CD4-positive, alpha-beta memory T cell (primary cell): ENCODE measurements at regions not wholly inside any gene's neighbourhood (a gene's known extent, or its start where the extent isn't known, plus 50 kb on each side); places are given as distances from the start of the nearest gene placed in this dataset.

ENCODE experiments used
- CTCF ChIA-PET: fragments of 350-600 bp; sonication (Branson Sonifier 250); formaldehyde crosslinking; loops from one replicate; lab custom pipeline; 2021; ENCODE audit warnings: inconsistent platforms; ENCODE audit not compliant: partially characterized antibody; lab: Charles Lee
- POLR2A ChIA-PET: fragments of 350-600 bp; sonication (Branson Sonifier 250); formaldehyde crosslinking; loops from one replicate; lab custom pipeline; 2021; ENCODE audit not compliant: partially characterized antibody; lab: Charles Lee
- DNase-seq, 5 donors: peaks; one replicate each; pipeline versions ENCODE4 v3.0.0 to v3.0.0-alpha.2; 2020 to 2022; ENCODE audit warnings: mixed read lengths in 1 of 5
- H3K27ac ChIP-seq: one replicate; pipeline ENCODE4 v1.7.0; 2013; ENCODE audit warnings: low read depth, low read length
- H3K27me3 ChIP-seq: 2 replicates; pipeline ENCODE4 v1.7.0; 2013; ENCODE audit warnings: mild to moderate bottlenecking, low read length, moderate library complexity; ENCODE audit not compliant: insufficient read depth
- H3K36me3 ChIP-seq: 2 replicates; pipeline ENCODE4 v1.7.0; 2013; ENCODE audit warnings: mild to moderate bottlenecking, low read length, moderate library complexity; ENCODE audit not compliant: insufficient read depth
- H3K4me1 ChIP-seq: 2 replicates; pipeline ENCODE4 v1.7.0; 2013; ENCODE audit warnings: mild to moderate bottlenecking, low read length, moderate library complexity; ENCODE audit not compliant: insufficient read depth
- H3K4me3 ChIP-seq, 2 donors: one replicate each; pipeline ENCODE4 v1.7.0; 2013; ENCODE audit warnings: low read length in 2 of 2, mild to moderate bottlenecking in 1 of 2
- H3K9me3 ChIP-seq, 2 donors: one replicate each; pipeline ENCODE4 v1.7.0; 2013; ENCODE audit warnings: low read length in 2 of 2, control low read depth in 1 of 2; ENCODE audit not compliant: control insufficient read depth in 1 of 2
- H3K27ac Mint-ChIP-seq, 7 donors: one replicate each; pipeline ENCODE4 v1.8.0; 2020 to 2021; ENCODE audit warnings: mixed read lengths in 7 of 7, mild to moderate bottlenecking in 6 of 7, inconsistent platforms in 3 of 7, moderate library complexity in 3 of 7
- H3K27me3 Mint-ChIP-seq, 2 donors: one replicate each; pipeline ENCODE4 v1.8.0; 2020 to 2021; ENCODE audit warnings: mixed read lengths in 2 of 2
- H3K36me3 Mint-ChIP-seq, 2 donors: one replicate each; pipeline ENCODE4 v1.8.0; 2020 to 2021; ENCODE audit warnings: mixed read lengths in 2 of 2, inconsistent platforms in 1 of 2, mild to moderate bottlenecking in 1 of 2
- H3K4me1 Mint-ChIP-seq, 4 donors: one replicate each; pipeline ENCODE4 v1.8.0; 2020 to 2021; ENCODE audit warnings: mixed read lengths in 4 of 4, mild to moderate bottlenecking in 1 of 4
- H3K4me3 Mint-ChIP-seq, 8 donors: one replicate each; pipeline ENCODE4 v1.8.0; 2020 to 2021; ENCODE audit warnings: mixed read lengths in 8 of 8, mild to moderate bottlenecking in 7 of 8, moderate library complexity in 6 of 8, inconsistent platforms in 3 of 8
- H3K9me3 Mint-ChIP-seq, 8 donors: one replicate each; pipeline ENCODE4 v1.8.0; 2020 to 2021; ENCODE audit warnings: mixed read lengths in 8 of 8, mild to moderate bottlenecking in 5 of 8, inconsistent platforms in 3 of 8, moderate library complexity in 1 of 8
- intact Hi-C: fragments of 100-400 bp; cut with micrococcal nuclease; formaldehyde crosslinking; loops from one replicate; pipeline ENCODE4 v1.15.1; 2023

GRCh38 chr6:109920911-109921310 lies 57.2 kb upstream of the GPR6 start:
- Histone ChIP-seq H3K36me3 (no peaks in the 10 kb centered on the region), H3K27me3 (no peaks in the 10 kb centered on the region), H3K27ac (no peak overlapping the region), H3K4me3 (no peak overlapping the region), H3K9me3 (no peaks in the 10 kb centered on the region), H3K4me1 (no peaks in the 10 kb centered on the region)
- intact Hi-C loops, result no loop called here
- no peak overlapping the region for H3K27ac Mint-ChIP-seq
- H3K36me3 Mint-ChIP-seq, result no peaks in the 10 kb centered on the region
- no peak for DNase-seq
- ChIA-PET CTCF (no interaction called here), POLR2A (no interaction called here)
- no peaks in the 10 kb centered on the region for H3K9me3 Mint-ChIP-seq
- no peaks in the 10 kb centered on the region for H3K4me1 Mint-ChIP-seq
- H3K27me3 Mint-ChIP-seq, result peaks cover 13% of the 10 kb centered on the region in 2 donors
- peak overlapping the region in 1 of 8 donors; percentile 56 for H3K4me3 Mint-ChIP-seq

GRCh38 chr6:109922851-109923250 lies 55.3 kb upstream of the GPR6 start:
- ChIA-PET CTCF (no interaction called here), POLR2A (no interaction called here)
- DNase-seq, result no peak
- Histone ChIP-seq H3K4me3 (no peak overlapping the region), H3K36me3 (no peaks in the 10 kb centered on the region), H3K9me3 (no peaks in the 10 kb centered on the region), H3K27ac (no peak overlapping the region), H3K27me3 (no peaks in the 10 kb centered on the region), H3K4me1 (no peaks in the 10 kb centered on the region)
- no peak overlapping the region for H3K27ac Mint-ChIP-seq
- no peaks in the 10 kb centered on the region for H3K4me1 Mint-ChIP-seq
- intact Hi-C loops, result no loop called here
- no peak overlapping the region for H3K4me3 Mint-ChIP-seq
- H3K9me3 Mint-ChIP-seq, result no peaks in the 10 kb centered on the region
- peaks cover 13 to 17% of the 10 kb centered on the region in 2 donors for H3K27me3 Mint-ChIP-seq
- H3K36me3 Mint-ChIP-seq, result no peaks in the 10 kb centered on the region

GRCh38 chr6:109925075-109925474 lies 53.0 kb upstream of the GPR6 start:
- no peaks in the 10 kb centered on the region for H3K36me3 Mint-ChIP-seq
- H3K27ac ChIP-seq, result no peak overlapping the region
- no peak overlapping the region for H3K4me3 Mint-ChIP-seq
- no peak for DNase-seq
- no peak overlapping the region for H3K4me3 ChIP-seq
- no peaks in the 10 kb centered on the region for H3K4me1 ChIP-seq
- ChIA-PET CTCF (no interaction called here), POLR2A (no interaction called here)
- no peak overlapping the region for H3K27ac Mint-ChIP-seq
- H3K4me1 Mint-ChIP-seq, result no peaks in the 10 kb centered on the region
- no peaks in the 10 kb centered on the region for H3K36me3 ChIP-seq
- peaks cover 10 to 15% of the 10 kb centered on the region in 2 donors for H3K27me3 Mint-ChIP-seq
- H3K9me3 ChIP-seq, result no peaks in the 10 kb centered on the region
- H3K27me3 ChIP-seq, result no peaks in the 10 kb centered on the region
- intact Hi-C loops, result no loop called here
- H3K9me3 Mint-ChIP-seq, result peaks cover 0 to 1% (median 0%) of the 10 kb centered on the region in 8 donors

GRCh38 chr6:109927052-109927451 lies 51.1 kb upstream of the GPR6 start:
- POLR2A ChIA-PET, result no interaction called here
- Histone ChIP-seq H3K4me3 (no peak overlapping the region), H3K27me3 (no peaks in the 10 kb centered on the region), H3K4me1 (no peaks in the 10 kb centered on the region), H3K36me3 (no peaks in the 10 kb centered on the region), H3K27ac (no peak overlapping the region), H3K9me3 (no peaks in the 10 kb centered on the region)
- H3K27me3 Mint-ChIP-seq, result peaks cover under 1 to 15% of the 10 kb centered on the region in 2 donors
- H3K36me3 Mint-ChIP-seq, result no peaks in the 10 kb centered on the region
- peaks cover 0 to 1% (median 0%) of the 10 kb centered on the region in 8 donors for H3K9me3 Mint-ChIP-seq
- DNase-seq, result no peak
- CTCF ChIA-PET, result no interaction called here
- H3K27ac Mint-ChIP-seq, result no peak overlapping the region
- intact Hi-C loops, result no loop called here
- no peak overlapping the region for H3K4me3 Mint-ChIP-seq
- no peaks in the 10 kb centered on the region for H3K4me1 Mint-ChIP-seq
